HUES6 (cell line): ENCODE measurements at regions not wholly inside any gene's neighbourhood (a gene's known extent, or its start where the extent isn't known, plus 50 kb on each side); places are given as distances from the start of the nearest gene placed in this dataset.

Experiments used
- H3K27ac ChIP-seq: 2 replicates; pipeline ENCODE4 v1.7.0; 2013; ENCODE audit warnings: low read depth, mild to moderate bottlenecking, low read length, inconsistent platforms
- H3K27me3 ChIP-seq: 2 replicates; pipeline ENCODE4 v1.6.1; 2013; ENCODE audit warnings: low read length; ENCODE audit not compliant: control insufficient read depth, insufficient read depth
- H3K36me3 ChIP-seq: 2 replicates; pipeline ENCODE4 v1.6.1; 2013; ENCODE audit warnings: low read length; ENCODE audit not compliant: control insufficient read depth, insufficient read depth
- H3K4me1 ChIP-seq: 2 replicates; pipeline ENCODE4 v1.6.1; 2013; ENCODE audit warnings: low read length; ENCODE audit not compliant: control insufficient read depth, insufficient read depth
- H3K4me3 ChIP-seq: 2 replicates; pipeline ENCODE4 v1.5.1; 2013; ENCODE audit warnings: low read depth, low read length
- H3K9ac ChIP-seq: one replicate; pipeline ENCODE4 v1.6.1; 2013; ENCODE audit warnings: mild to moderate bottlenecking, low read length
- H3K9me3 ChIP-seq: 2 replicates; pipeline ENCODE4 v1.6.1; 2013; ENCODE audit warnings: low read depth, low read length; ENCODE audit not compliant: control insufficient read depth, insufficient read depth

DNA sequence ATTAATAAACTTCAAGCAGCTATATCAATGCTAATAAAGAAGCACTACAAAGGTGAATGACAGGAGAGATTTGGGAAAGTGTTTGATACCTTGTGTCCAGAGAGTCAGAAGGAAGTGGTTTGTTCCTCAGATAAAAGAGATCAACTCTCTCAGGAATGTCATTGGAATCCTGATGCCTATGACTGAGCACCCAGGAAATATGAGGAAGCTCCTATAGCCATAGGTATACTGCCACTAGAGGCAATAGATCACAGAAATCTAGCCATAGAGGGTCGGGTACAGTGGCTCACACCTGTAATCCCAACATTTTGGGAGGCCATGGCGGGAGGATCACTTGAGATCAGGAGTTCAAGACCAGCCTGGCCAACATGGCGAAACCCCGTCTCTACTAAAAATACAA is 612.6 kb downstream of the DACH1 start:
- peaks cover 5% of the 10 kb centered on the region; the same call in 1 of the 2 replicates for H3K4me1 ChIP-seq
- H3K9me3 ChIP-seq: no peaks in the 10 kb centered on the region

DNA sequence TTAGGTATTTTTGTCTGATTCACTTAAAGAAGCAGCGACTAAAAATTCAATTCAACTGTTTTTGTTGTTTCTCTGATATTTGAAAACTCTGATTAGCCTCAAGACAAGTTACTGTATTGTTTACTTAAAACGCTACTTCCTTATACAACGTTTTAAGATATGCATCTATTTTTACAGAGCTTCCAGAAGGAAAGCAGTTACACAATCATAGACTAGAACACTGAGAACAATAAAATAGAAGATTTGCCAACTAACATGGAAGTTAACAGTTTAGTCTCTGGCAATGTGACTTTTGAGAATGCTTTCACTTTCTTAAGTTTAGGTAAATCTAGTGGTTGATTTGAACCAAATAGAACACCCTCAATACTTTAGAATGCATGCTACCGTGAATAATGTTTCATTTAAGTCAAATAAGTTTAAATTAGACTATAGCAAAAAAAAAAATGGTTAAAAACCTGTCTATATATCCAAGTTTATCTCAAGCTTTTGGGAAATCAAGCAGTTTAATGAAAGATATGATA is 614.8 kb downstream of the DACH1 start:
- Histone ChIP-seq H3K36me3 (no peaks in the 10 kb centered on the region), H3K4me1 (peaks cover 5% of the 10 kb centered on the region; the same call in 1 of the 2 replicates), H3K27me3 (no peaks in the 10 kb centered on the region), H3K4me3 (no peak overlapping the region), H3K9me3 (no peaks in the 10 kb centered on the region), H3K9ac (no peak overlapping the region), H3K27ac (no peak overlapping the region)

More for the DNA sequence above, 612.6 kb downstream of the DACH1 start:
- no peak overlapping the region for H3K9ac ChIP-seq
- H3K36me3 ChIP-seq: no peaks in the 10 kb centered on the region
- no peak overlapping the region for H3K4me3 ChIP-seq
- no peak overlapping the region for H3K27ac ChIP-seq
- H3K27me3 ChIP-seq: no peaks in the 10 kb centered on the region

DNA sequence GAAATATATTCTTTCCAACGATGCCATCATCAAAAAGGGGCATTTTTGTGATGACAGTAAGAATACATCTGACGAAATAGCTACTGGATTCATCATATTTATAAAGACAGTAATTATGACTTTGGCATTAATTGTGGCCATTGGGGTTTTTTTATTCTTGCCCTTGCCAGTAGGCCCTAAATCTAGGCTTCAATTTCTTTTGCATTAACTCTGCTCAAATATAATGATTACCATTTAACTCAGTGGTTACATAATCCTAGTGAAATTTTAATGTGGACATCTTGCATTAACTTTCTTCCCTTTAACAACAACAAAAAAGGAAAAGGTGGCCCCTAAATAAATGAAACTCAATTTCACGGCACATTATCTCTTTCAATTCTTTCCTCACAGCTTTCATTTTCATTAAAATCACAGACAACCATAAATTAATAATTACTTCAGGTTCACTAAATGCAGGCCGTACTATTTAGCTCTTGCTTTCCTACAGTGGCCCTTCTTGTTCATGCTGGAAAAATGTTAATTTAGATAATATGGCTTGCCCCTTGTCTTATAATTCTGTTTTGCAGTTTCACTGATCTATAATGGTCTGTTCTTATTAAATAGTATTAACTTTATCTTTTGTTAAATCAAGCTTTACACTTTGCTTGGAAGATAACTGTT is 615.6 kb downstream of the DACH1 start:
- H3K4me3 ChIP-seq: no peak overlapping the region
- H3K9me3 ChIP-seq: no peaks in the 10 kb centered on the region
- peaks cover 5% of the 10 kb centered on the region; the same call in 1 of the 2 replicates for H3K4me1 ChIP-seq
- no peaks in the 10 kb centered on the region for H3K36me3 ChIP-seq
- H3K27me3 ChIP-seq: no peaks in the 10 kb centered on the region
- H3K9ac ChIP-seq: no peak overlapping the region
- no peak overlapping the region for H3K27ac ChIP-seq

DNA sequence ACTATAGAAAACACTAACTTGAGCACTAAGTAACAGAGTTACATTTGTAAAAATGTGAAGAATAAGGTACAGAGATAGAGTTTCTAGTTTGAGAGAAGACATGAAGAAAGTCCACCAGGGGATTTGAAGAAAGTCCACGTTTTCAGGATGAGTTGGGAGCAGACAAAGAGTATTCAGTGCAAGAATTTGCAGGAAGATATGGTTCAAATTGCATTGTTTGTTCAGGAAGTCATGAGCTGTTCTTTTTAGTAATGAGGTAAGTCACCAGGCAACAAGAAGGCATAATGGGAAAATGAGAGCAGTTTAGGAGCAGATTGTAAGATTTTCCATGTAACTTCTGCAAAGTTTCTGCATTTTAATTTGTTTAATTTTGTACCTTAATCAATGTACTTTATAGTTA is 618.0 kb downstream of the DACH1 start:
- no peaks in the 10 kb centered on the region for H3K36me3 ChIP-seq
- H3K9me3 ChIP-seq: no peaks in the 10 kb centered on the region
- H3K4me1 ChIP-seq: peaks cover 5% of the 10 kb centered on the region; the same call in 1 of the 2 replicates
- H3K9ac ChIP-seq: no peak overlapping the region
- H3K27me3 ChIP-seq: no peaks in the 10 kb centered on the region
- H3K4me3 ChIP-seq: no peak overlapping the region
- H3K27ac ChIP-seq: no peak overlapping the region

DNA sequence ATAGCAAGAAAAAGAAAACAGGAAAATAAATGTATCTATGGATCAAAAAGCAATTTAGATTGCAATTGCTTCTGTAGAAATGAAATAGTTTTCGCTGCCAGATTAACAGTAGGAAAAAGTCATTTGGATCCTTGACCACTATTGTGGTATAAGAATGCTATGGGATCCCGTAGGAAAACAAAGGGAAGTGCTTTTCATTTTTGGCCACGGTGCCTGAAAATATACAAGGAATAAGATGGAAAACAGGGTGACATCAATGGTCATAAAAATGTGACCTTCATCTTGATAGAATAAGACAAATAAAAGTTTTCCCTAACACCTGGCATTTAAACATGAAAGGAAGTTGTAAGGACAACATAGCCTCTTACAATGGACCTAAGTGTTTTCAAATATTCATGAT is 622.8 kb downstream of the DACH1 start:
- no peak overlapping the region for H3K4me3 ChIP-seq
- H3K27me3 ChIP-seq: no peaks in the 10 kb centered on the region
- no peaks in the 10 kb centered on the region for H3K36me3 ChIP-seq
- H3K9ac ChIP-seq: no peak overlapping the region
- H3K27ac ChIP-seq: no peak overlapping the region
- no peaks in the 10 kb centered on the region for H3K4me1 ChIP-seq
- H3K9me3 ChIP-seq: no peaks in the 10 kb centered on the region

DNA sequence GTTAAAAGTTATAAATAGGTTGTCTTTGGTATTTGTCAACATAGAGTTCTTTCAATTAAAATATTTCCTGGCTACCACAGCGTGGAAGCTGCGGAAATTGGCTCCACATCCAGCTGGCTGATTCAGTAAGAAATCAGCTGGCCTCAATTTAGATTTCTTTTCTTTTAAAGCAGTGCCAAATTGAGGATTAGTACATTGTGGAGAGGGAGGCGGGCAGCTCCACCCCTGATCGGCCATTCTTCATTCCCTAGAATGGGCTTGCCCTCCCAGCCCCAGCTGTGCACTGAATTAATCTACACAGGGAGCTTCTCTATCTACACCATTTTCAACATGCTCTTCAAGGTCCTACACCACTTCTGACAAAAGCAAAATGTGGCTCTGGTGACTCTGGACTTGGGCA is 624.8 kb downstream of the DACH1 start:
- no peak overlapping the region for H3K27ac ChIP-seq
- no peaks in the 10 kb centered on the region for H3K36me3 ChIP-seq
- no peaks in the 10 kb centered on the region for H3K9me3 ChIP-seq
- H3K4me3 ChIP-seq: no peak overlapping the region
- H3K9ac ChIP-seq: no peak overlapping the region
- no peaks in the 10 kb centered on the region for H3K4me1 ChIP-seq
- H3K27me3 ChIP-seq: no peaks in the 10 kb centered on the region

DNA sequence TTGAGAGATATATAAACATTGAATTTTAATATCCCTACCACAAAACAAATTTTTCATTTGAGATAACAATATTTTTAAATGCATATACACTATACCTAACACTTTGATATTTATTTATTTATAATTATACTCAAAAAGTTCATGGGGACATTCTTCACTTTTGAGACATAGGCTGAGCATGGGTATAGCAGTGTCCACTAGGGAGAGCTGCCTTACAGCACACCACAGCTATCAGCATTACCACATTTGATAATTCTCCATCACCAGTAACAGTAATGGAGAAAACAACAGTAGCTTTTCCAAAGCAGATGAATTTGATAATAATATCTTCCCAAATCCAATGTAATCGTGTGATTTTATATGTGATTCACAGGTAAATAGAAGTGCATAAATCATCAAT is 626.1 kb downstream of the DACH1 start:
- Histone ChIP-seq H3K27ac (no peak overlapping the region), H3K9me3 (no peaks in the 10 kb centered on the region), H3K27me3 (no peaks in the 10 kb centered on the region), H3K9ac (no peak overlapping the region), H3K4me1 (no peaks in the 10 kb centered on the region), H3K36me3 (no peaks in the 10 kb centered on the region), H3K4me3 (no peak overlapping the region)

DNA sequence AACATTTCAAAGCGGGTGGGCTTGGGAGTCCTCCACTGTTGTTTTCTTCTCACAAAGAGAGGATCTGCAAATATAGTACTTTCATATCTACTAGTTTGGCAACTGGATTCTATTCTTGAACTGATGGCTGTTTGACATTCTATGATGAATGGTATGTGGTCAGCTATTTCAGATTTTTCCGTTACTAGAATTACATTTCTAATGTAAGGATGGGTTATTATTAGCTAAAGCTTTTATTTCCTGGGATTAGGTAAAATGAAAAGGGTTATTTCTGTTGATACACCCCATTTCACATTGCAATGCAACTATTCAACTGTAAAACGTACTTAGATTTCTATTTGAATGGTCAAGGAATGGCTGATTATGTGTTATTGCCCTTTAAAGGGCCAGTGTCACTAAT is 629.7 kb downstream of the DACH1 start:
- no peak overlapping the region for H3K4me3 ChIP-seq
- no peaks in the 10 kb centered on the region for H3K27me3 ChIP-seq
- H3K36me3 ChIP-seq: no peaks in the 10 kb centered on the region
- no peak overlapping the region for H3K9ac ChIP-seq
- H3K4me1 ChIP-seq: no peaks in the 10 kb centered on the region
- H3K27ac ChIP-seq: no peak overlapping the region
- H3K9me3 ChIP-seq: no peaks in the 10 kb centered on the region

DNA sequence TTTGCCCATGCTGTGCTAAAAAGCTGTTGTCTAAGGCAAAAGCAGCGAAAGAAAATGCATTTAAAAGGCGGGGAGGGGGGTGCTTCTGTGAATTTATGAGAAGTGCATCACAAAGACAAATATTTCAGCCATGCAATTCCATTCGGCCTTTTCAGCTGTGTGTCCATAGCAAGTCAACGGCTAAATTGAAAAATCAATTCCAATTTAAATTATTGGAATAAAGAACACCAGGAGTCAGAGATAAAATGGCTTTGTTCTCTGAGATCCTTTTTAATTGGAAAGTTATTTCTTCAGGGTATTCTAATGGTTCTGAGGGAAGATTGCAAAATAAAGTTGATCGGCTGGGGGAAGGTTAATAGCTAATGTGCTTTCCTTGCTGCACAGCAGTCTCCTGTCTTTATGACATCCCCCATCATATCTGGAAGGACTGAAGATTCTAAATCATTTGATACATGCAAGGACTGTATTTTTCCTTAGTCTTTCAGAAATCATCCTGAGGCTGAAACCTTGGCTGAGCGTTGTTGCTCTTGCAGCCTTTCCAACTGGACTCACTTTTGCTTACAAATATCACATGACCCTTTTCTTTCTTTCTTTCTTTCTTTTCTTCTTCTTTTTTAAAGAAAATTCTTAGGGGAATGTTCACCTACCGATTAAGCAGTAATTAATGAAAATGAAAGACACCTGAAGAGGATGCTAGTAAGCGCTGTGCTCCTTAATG is 647.1 kb downstream of the DACH1 start:
- Histone ChIP-seq H3K4me1 (no peaks in the 10 kb centered on the region), H3K9ac (no peak overlapping the region), H3K4me3 (no peak overlapping the region), H3K27ac (no peak overlapping the region), H3K27me3 (no peaks in the 10 kb centered on the region), H3K36me3 (no peaks in the 10 kb centered on the region), H3K9me3 (no peaks in the 10 kb centered on the region)

DNA sequence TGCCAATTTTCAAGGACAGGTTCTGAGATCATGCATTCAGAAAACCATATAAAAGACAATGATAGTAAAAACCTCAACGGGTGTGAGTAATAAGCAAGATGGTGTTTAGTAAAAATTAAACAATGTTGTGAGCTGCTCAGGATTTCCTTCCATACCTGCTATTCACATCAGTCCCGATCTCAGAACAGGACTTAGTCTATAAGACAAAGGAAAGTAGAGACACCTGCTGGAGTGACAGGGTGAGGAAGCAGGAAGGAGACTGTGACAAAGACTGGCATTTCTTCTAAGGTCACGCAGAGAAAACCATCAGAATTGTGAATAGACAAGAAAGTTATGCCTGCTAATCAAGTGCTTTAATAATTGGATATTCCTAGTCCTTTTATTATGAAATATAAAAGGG is 648.0 kb downstream of the DACH1 start:
- no peaks in the 10 kb centered on the region for H3K4me1 ChIP-seq
- H3K9ac ChIP-seq: no peak overlapping the region

DNA sequence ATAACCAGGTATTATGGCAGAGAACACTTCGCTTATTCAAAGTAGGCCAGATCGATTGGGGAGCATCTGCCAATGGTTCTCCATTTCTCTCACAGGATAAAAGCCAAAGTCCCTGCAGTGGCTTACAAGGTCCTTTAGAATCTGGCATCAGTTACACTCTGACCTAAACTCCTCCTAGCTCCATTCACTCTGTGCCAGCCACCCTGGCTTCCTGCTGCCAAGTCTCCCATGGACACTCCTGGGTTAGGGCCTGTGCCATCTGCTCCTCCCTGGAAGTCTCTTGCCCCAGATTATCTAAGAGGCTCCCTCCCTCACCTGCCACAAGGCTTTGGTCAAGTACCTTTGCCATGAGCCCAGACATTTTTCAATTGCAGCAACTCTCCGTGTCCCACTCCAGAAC is 649.2 kb downstream of the DACH1 start:
- Histone ChIP-seq H3K4me1 (no peaks in the 10 kb centered on the region), H3K27me3 (no peaks in the 10 kb centered on the region), H3K4me3 (no peak overlapping the region), H3K36me3 (no peaks in the 10 kb centered on the region), H3K9me3 (no peaks in the 10 kb centered on the region), H3K9ac (no peak overlapping the region), H3K27ac (no peak overlapping the region)

More for the DNA sequence above, 648.0 kb downstream of the DACH1 start:
- Histone ChIP-seq H3K36me3 (no peaks in the 10 kb centered on the region), H3K27ac (no peak overlapping the region), H3K9me3 (no peaks in the 10 kb centered on the region), H3K4me3 (no peak overlapping the region), H3K27me3 (no peaks in the 10 kb centered on the region)
